KOPT-K1 (cell line): ENCODE measurements at regions not wholly inside any gene's neighbourhood (a gene's known extent, or its start where the extent isn't known, plus 50 kb on each side); places are given as distances from the start of the nearest gene placed in this dataset.

Experiments
- H3K27ac ChIP-seq: fragments of 200-600 bp; sonication (generic); 2 replicates; pipeline ENCODE4 v1.5.1; 2016; ENCODE audit warnings: antibody characterized with exemption, mild to moderate bottlenecking, low read depth, low read length; ENCODE audit not compliant: poor library complexity, severe bottlenecking
- H3K36me3 ChIP-seq: fragments of 200-600 bp; sonication (generic); 2 replicates; pipeline ENCODE4 v1.5.1; 2017; ENCODE audit warnings: antibody characterized with exemption, mild to moderate bottlenecking, low read length, moderate library complexity; ENCODE audit not compliant: insufficient read depth
- H3K9me3 ChIP-seq: fragments of 200-600 bp; sonication (generic); 2 replicates; pipeline ENCODE4 v1.5.1; 2017; ENCODE audit warnings: antibody characterized with exemption, low read length, mild to moderate bottlenecking; ENCODE audit not compliant: insufficient read depth, poor library complexity, severe bottlenecking

- Histone ChIP-seq H3K36me3 (no peaks in the 10 kb centered on the region), H3K27ac (no peak overlapping the region), H3K9me3 (no peaks in the 10 kb centered on the region)
Observed at GRCh38 chr16:87056083-87056482, 261.1 kb downstream of the C16orf95 start.

- H3K27ac ChIP-seq = no peak overlapping the region
Observed at GRCh38 chr16:87056551-87056950, 260.6 kb downstream of the C16orf95 start.

GRCh38 chr16:87057211-87057881, 259.8 kb downstream of the C16orf95 start:
- Histone ChIP-seq H3K9me3 (no peaks in the 10 kb centered on the region), H3K27ac (no peak overlapping the region), H3K36me3 (no peaks in the 10 kb centered on the region)

More at GRCh38 chr16:87056551-87056950, 260.6 kb downstream of the C16orf95 start:
- H3K9me3 ChIP-seq = no peaks in the 10 kb centered on the region
- H3K36me3 ChIP-seq = no peaks in the 10 kb centered on the region

- H3K27ac ChIP-seq = no peak overlapping the region
- no peaks in the 10 kb centered on the region for H3K36me3 ChIP-seq
Observed at GRCh38 chr16:87057951-87058560, 259.1 kb downstream of the C16orf95 start.

GRCh38 chr16:87058728-87059250, 258.4 kb downstream of the C16orf95 start:
- H3K9me3 ChIP-seq = no peaks in the 10 kb centered on the region
- H3K36me3 ChIP-seq = no peaks in the 10 kb centered on the region
- H3K27ac ChIP-seq = no peak overlapping the region

More at GRCh38 chr16:87057951-87058560, 259.1 kb downstream of the C16orf95 start:
- no peaks in the 10 kb centered on the region for H3K9me3 ChIP-seq

GRCh38 chr16:87060034-87060986, 256.9 kb downstream of the C16orf95 start:
- Histone ChIP-seq H3K36me3 (no peaks in the 10 kb centered on the region), H3K9me3 (no peaks in the 10 kb centered on the region), H3K27ac (no peak overlapping the region)

GRCh38 chr16:87061243-87061920, 255.8 kb downstream of the C16orf95 start:
- Histone ChIP-seq H3K36me3 (no peaks in the 10 kb centered on the region), H3K27ac (no peak overlapping the region), H3K9me3 (no peaks in the 10 kb centered on the region)

- H3K9me3 ChIP-seq = no peaks in the 10 kb centered on the region
- no peak overlapping the region for H3K27ac ChIP-seq
- H3K36me3 ChIP-seq = no peaks in the 10 kb centered on the region
Observed at GRCh38 chr16:87062569-87063442, 254.4 kb downstream of the C16orf95 start.

- H3K9me3 ChIP-seq = no peaks in the 10 kb centered on the region
- H3K36me3 ChIP-seq = no peaks in the 10 kb centered on the region
- H3K27ac ChIP-seq = no peak overlapping the region
Observed at GRCh38 chr16:87063543-87063942, 253.6 kb downstream of the C16orf95 start.

- Histone ChIP-seq H3K27ac (no peak overlapping the region), H3K9me3 (no peaks in the 10 kb centered on the region), H3K36me3 (no peaks in the 10 kb centered on the region)
Observed at GRCh38 chr16:87064731-87065445, 252.3 kb downstream of the C16orf95 start.

GRCh38 chr16:87065446-87066132, 251.6 kb downstream of the C16orf95 start:
- H3K9me3 ChIP-seq = no peaks in the 10 kb centered on the region
- no peak overlapping the region for H3K27ac ChIP-seq
- H3K36me3 ChIP-seq = no peaks in the 10 kb centered on the region

- Histone ChIP-seq H3K9me3 (no peaks in the 10 kb centered on the region), H3K36me3 (no peaks in the 10 kb centered on the region), H3K27ac (no peak overlapping the region)
Observed at GRCh38 chr16:87066133-87067002, 250.8 kb downstream of the C16orf95 start.
